Tibial nerve (tissue), 4 donors: ENCODE measurements at regions not wholly inside any gene's neighbourhood (a gene's known extent, or its start where the extent isn't known, plus 50 kb on each side); places are given as distances from the start of the nearest gene placed in this dataset.

Experiments used
- DNase-seq, 2 donors: peaks; one replicate each; pipeline ENCODE4 v3.0.0-alpha.2; 2019; ENCODE audit warnings: low spot score in 2 of 2
- H3K27ac ChIP-seq, 4 donors: fragments of 200-600 bp; sonication (generic) in 3 of 4; one replicate each; pipeline ENCODE4 v1.5.1; 2017 to 2019; ENCODE audit warnings: mild to moderate bottlenecking in 1 of 4
- H3K27me3 ChIP-seq, 2 donors: fragments of 200-600 bp; sonication (generic) in 1 of 2; one replicate each; pipeline versions ENCODE4 v1.5.1 to v1.6.0; 2017 to 2019
- H3K36me3 ChIP-seq, 3 donors: fragments of 200-600 bp; sonication (generic); one replicate each; pipeline ENCODE4 v1.5.1; 2018 to 2019
- H3K4me1 ChIP-seq, 4 donors: fragments of 200-600 bp; sonication (generic) in 3 of 4; one replicate each; pipeline ENCODE4 v1.5.1; 2017 to 2019
- H3K4me3 ChIP-seq, 4 donors: fragments of 200-600 bp; sonication (generic) in 3 of 4; one replicate each; pipeline ENCODE4 v1.5.1; 2017 to 2019; ENCODE audit warnings: mild to moderate bottlenecking in 1 of 4, moderate library complexity in 1 of 4
- H3K9me3 ChIP-seq, 4 donors: fragments of 200-600 bp; sonication (generic) in 3 of 4; one replicate each; pipeline ENCODE4 v1.5.1; 2017 to 2019
- EP300 ChIP-seq, 2 donors: sonication (generic); formaldehyde crosslinking; IDR thresholded peaks; one replicate each; pipeline ENCODE4 v1.6.1; 2017; ENCODE audit warnings: antibody characterized with exemption in 2 of 2, mild to moderate bottlenecking in 1 of 2
- POLR2A ChIP-seq, 2 donors: fragments of 450-650 bp; IDR thresholded peaks; one replicate each; pipeline ENCODE4 v1.6.1; 2017; ENCODE audit warnings: antibody characterized with exemption in 2 of 2, mild to moderate bottlenecking in 2 of 2, moderate library complexity in 2 of 2
- WGBS, 2 donors: methylation state at CpG; one replicate each; pipeline ENCODE4 v1.1.5; 2018; 5-methylcytosine and 5-hydroxymethylcytosine counted together
- TF ChIP-seq, protein P1 (sequence below), 5 experiments: fragments of 200-600 bp in 3 of 5; fragments of 450-650 bp in 2 of 5; sonication (generic) in 3 of 5; IDR thresholded peaks; one replicate each; pipeline ENCODE4 v1.5.1; 2016 to 2019; ENCODE audit warnings: antibody characterized with exemption in 5 of 5, mild to moderate bottlenecking in 3 of 5, moderate library complexity in 2 of 5

DNA sequence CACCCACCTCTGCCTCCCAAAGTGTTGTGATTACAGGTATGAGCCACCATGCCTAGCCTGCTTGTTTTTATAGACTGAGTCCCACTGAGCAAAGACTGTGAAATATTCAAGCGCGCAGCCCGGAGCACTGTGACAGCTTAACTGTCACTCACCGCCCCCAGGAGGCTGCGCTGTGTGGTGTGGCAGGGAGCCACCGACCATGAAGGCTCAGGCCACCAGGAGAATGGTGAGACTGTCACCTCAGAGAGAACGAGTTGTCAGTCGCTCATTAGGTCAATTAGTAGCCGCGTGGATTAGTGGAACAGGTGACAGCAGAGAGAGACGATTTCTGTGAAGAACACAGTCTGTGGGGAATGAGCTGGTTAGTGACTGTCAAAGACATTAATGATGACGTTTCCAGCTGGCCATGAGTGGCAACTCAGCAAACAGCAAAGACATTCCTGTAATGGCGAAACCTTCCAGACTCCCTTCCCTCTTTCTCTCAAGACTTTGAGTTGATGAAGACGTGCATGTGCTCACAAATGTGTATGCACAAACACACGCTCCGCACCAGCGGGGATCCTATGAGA, 64.5 kb downstream of the CYCS start:
- Histone ChIP-seq H3K4me3 (no peak overlapping the region), H3K27me3 (no peaks in the 10 kb centered on the region), H3K9me3 (peaks cover 0 to 2% (median 0%) of the 10 kb centered on the region in 4 donors), H3K36me3 (no peaks in the 10 kb centered on the region), H3K27ac (no peak overlapping the region), H3K4me1 (no peaks in the 10 kb centered on the region)
- no peak for TF ChIP-seq POLR2A (IDR thresholded peaks at IDR 0.05)
- TF ChIP-seq, protein P1, sequence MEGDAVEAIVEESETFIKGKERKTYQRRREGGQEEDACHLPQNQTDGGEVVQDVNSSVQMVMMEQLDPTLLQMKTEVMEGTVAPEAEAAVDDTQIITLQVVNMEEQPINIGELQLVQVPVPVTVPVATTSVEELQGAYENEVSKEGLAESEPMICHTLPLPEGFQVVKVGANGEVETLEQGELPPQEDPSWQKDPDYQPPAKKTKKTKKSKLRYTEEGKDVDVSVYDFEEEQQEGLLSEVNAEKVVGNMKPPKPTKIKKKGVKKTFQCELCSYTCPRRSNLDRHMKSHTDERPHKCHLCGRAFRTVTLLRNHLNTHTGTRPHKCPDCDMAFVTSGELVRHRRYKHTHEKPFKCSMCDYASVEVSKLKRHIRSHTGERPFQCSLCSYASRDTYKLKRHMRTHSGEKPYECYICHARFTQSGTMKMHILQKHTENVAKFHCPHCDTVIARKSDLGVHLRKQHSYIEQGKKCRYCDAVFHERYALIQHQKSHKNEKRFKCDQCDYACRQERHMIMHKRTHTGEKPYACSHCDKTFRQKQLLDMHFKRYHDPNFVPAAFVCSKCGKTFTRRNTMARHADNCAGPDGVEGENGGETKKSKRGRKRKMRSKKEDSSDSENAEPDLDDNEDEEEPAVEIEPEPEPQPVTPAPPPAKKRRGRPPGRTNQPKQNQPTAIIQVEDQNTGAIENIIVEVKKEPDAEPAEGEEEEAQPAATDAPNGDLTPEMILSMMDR (IDR thresholded peaks at IDR 0.05) = no peak
- TF ChIP-seq EP300 (IDR thresholded peaks at IDR 0.05) = no peak
- no peak for DNase-seq
- WGBS, 2 donors = 80 to 87% methylated on average over 17 of the region's 17 CpGs

DNA sequence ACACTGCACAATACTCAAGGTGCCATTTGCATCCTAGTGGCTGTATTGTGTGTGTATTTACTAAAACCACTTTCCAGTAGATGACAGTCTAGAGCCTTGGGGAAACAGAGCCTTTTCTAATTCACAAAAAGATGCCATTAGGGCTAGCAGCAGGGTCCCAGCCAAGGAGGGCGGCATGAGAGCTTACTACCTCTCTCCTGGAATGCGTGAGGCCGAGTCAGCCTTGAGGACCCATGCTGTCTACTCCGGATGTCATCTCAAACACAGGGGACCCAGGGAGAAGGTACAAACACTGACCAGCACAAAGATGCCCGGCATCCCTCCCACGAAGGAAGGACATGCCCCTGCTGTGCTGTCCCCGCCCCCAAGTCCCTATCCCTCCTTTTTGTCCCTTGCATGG, 65.5 kb downstream of the CYCS start:
- H3K4me3 ChIP-seq = no peak overlapping the region
- no peaks in the 10 kb centered on the region for H3K36me3 ChIP-seq
- TF ChIP-seq POLR2A (IDR thresholded peaks at IDR 0.05) (no peak), EP300 (IDR thresholded peaks at IDR 0.05) (no peak)
- TF ChIP-seq, protein P1 (IDR thresholded peaks at IDR 0.05) = no peak
- WGBS, 2 donors = 77 to 78% methylated on average over 6 to 7 of the region's 7 CpGs
- no peaks in the 10 kb centered on the region for H3K27me3 ChIP-seq
- no peaks in the 10 kb centered on the region for H3K4me1 ChIP-seq
- no peak for DNase-seq
- H3K27ac ChIP-seq = no peak overlapping the region
- peaks cover 0 to 2% (median 0%) of the 10 kb centered on the region in 4 donors for H3K9me3 ChIP-seq

DNA sequence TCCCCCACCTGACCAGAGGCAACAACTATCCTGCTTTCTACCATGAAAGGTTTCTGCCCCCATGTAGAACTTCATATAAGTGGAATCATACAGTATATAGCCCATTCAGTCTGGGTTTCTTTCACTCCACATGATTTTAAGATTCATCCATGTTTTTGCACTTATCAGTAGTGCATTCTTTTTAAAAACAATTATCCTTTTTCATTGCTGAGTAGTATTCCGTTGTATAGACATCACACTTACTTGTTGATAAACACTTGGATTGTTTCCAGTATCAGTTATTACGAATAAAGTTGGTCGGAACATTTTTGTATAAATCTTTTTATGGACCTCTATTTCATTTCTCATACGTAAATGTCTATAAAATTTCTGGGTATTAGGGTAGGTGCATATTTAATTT, 68.7 kb downstream of the CYCS start:
- Histone ChIP-seq H3K4me3 (no peak overlapping the region), H3K27ac (no peak overlapping the region), H3K36me3 (no peaks in the 10 kb centered on the region), H3K4me1 (no peaks in the 10 kb centered on the region), H3K9me3 (no peaks in the 10 kb centered on the region), H3K27me3 (peaks cover 0 to 7% of the 10 kb centered on the region in 2 donors)
- WGBS, 2 donors = 91 to 96% methylated on average over 4 of the region's 4 CpGs
- DNase-seq = no peak
- TF ChIP-seq EP300 (IDR thresholded peaks at IDR 0.05) (no peak), POLR2A (IDR thresholded peaks at IDR 0.05) (no peak)
- TF ChIP-seq, protein P1 (IDR thresholded peaks at IDR 0.05) = no peak

DNA sequence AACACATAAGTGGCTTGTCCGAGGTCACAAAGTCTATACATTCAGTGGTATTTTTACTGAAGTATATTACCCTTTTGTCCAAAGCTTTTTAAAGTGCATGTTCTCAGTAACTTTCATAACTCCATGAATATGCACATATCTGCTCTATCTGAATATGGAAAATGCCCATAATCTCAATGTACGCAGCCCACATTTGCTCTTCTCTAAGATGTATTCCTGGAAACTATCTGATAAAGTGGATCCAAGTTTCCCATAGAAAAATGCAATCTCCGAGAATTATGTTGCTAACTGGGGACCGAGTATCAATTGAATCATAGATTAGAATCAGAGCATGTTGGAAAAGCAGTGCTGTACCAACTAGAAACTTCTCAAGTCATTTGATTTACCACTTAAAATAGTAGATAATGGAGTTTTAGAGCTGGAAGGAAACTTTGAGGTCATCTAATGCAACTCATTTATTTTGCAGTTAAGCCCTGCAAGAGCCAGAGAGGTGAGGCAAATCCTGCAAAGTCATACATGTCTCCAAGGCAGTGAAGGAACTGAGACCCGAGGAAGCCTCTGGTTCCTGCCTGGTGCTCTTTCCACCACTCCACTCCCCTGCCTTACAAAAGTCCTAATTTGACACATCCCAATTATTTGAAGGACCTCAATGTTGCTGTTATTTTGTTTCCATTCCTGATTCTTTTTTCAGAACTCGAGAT, 69.4 kb downstream of the CYCS start:
- Histone ChIP-seq H3K27ac (no peak overlapping the region), H3K27me3 (peaks cover 0 to 7% of the 10 kb centered on the region in 2 donors), H3K4me1 (no peaks in the 10 kb centered on the region), H3K9me3 (no peaks in the 10 kb centered on the region), H3K4me3 (no peak overlapping the region), H3K36me3 (no peaks in the 10 kb centered on the region)
- 82 to 85% methylated on average over 6 of the region's 6 CpGs for WGBS, 2 donors
- no peak for TF ChIP-seq POLR2A (IDR thresholded peaks at IDR 0.05)
- TF ChIP-seq, protein P1 (IDR thresholded peaks at IDR 0.05) = no peak
- no peak for TF ChIP-seq EP300 (IDR thresholded peaks at IDR 0.05)
- no peak for DNase-seq

DNA sequence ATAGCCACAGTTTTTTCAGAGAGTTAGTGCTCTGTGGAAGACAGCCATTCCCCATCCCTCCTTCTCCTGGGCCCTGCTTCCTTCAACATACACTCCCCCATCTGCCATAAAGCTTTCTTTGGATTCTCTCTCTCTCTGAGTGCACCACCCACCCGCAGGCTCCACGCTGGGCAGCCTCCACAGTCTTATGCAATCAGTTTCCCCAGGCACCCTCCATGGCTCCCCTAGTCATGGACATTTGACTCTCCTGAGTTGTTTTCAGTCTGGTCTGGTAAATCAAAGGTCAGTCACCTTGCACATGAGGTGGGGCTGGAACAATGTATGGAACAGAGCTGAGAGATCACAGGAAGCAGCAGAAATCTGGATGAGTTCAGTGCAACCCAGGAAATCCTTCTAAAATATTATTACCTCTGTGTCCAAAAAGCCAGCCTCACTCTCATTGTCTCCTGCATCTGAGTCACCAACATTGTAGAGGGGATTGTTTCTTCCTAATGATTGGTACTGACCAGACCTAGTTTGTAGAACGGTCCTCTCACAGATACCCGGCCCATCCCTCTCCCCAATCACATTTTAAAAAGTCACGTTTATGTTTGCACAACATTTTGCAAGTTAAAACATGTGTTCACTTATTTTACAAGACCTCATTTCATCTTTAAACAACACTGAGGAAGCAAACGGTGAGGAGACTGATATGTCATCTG, 70.1 kb downstream of the CYCS start:
- Histone ChIP-seq H3K27ac (no peak overlapping the region), H3K4me3 (no peak overlapping the region), H3K9me3 (no peaks in the 10 kb centered on the region), H3K36me3 (no peaks in the 10 kb centered on the region), H3K27me3 (peaks cover 0 to 7% of the 10 kb centered on the region in 2 donors), H3K4me1 (no peaks in the 10 kb centered on the region)
- TF ChIP-seq EP300 (IDR thresholded peaks at IDR 0.05) = no peak
- TF ChIP-seq, protein P1 (IDR thresholded peaks at IDR 0.05) = no peak
- no peak for TF ChIP-seq POLR2A (IDR thresholded peaks at IDR 0.05)
- no peak for DNase-seq
- 60 to 71% methylated on average over 6 of the region's 6 CpGs for WGBS, 2 donors
